ENCODE measurements at regions not wholly inside any gene's neighbourhood (a gene's known extent, or its start where the extent isn't known, plus 50 kb on each side); places are given as distances from the start of the nearest gene placed in this dataset.

DNA sequence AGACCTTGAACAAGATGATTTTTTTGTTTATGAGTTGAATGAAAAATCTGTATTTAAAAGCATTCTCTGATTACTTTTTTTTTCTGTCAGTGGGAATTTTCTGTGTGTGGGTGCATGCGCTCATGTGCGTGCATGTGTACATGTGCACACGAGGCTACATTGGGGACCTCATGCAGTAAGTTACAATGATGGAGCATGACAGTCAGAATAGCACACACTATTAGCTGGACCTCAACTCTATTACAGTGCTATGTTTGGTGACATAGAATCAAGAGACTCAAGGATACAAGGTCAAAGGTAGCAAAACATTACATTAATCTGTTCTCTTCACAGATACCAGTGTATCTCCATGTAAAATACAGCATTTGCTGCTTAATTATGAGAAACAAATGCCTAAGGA lies 276.8 kb upstream of the FIGN start:
- no peak for TF ChIP-seq POLR2A (IDR thresholded peaks at IDR 0.05)
- TF ChIP-seq, protein P1, sequence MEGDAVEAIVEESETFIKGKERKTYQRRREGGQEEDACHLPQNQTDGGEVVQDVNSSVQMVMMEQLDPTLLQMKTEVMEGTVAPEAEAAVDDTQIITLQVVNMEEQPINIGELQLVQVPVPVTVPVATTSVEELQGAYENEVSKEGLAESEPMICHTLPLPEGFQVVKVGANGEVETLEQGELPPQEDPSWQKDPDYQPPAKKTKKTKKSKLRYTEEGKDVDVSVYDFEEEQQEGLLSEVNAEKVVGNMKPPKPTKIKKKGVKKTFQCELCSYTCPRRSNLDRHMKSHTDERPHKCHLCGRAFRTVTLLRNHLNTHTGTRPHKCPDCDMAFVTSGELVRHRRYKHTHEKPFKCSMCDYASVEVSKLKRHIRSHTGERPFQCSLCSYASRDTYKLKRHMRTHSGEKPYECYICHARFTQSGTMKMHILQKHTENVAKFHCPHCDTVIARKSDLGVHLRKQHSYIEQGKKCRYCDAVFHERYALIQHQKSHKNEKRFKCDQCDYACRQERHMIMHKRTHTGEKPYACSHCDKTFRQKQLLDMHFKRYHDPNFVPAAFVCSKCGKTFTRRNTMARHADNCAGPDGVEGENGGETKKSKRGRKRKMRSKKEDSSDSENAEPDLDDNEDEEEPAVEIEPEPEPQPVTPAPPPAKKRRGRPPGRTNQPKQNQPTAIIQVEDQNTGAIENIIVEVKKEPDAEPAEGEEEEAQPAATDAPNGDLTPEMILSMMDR (IDR thresholded peaks at IDR 0.05): no peak
- no peak for TF ChIP-seq POLR2AphosphoS5 (IDR thresholded peaks at IDR 0.05)
